Activated CD4-positive, CD25-positive, alpha-beta regulatory T cell treated with anti-CD3 and anti-CD28 coated beads, Interleukin-2, amount 50 U/mL, for 16 hours (primary cell): ENCODE measurements at regions not wholly inside any gene's neighbourhood (a gene's known extent, or its start where the extent isn't known, plus 50 kb on each side); places are given as distances from the start of the nearest gene placed in this dataset.
"Not testable (repeated sequence)": the region's sequence is repeated elsewhere in the genome, so short reads cannot be mapped to it uniquely, and the experiment has no call there.

Experiments used
- DNase-seq: peaks from one replicate; pipeline ENCODE4 v3.0.0-alpha.2; 2020; ENCODE audit warnings: low read depth, low spot score

- DNase-seq = no peak
Observed at GRCh38 chr1:65527190-65527589, 106.7 kb downstream of the LEPR start.

- no peak for DNase-seq
Observed at GRCh38 chr1:65527707-65528503, 107.4 kb downstream of the LEPR start.

- DNase-seq = no peak
Observed at GRCh38 chr1:65531972-65532570, 111.6 kb downstream of the LEPR start.

GRCh38 chr1:65535981-65536380 is 115.5 kb downstream of the LEPR start:
- DNase-seq = no peak

- no peak for DNase-seq
Observed at GRCh38 chr1:65538086-65538485, 117.6 kb downstream of the LEPR start.

GRCh38 chr1:65538664-65539063 is 118.2 kb downstream of the LEPR start:
- DNase-seq = no peak

- DNase-seq = no peak
Observed at GRCh38 chr1:65539266-65540131, 119.0 kb downstream of the LEPR start.

GRCh38 chr1:65541161-65541560 is 120.7 kb downstream of the LEPR start:
- no peak for DNase-seq

- no peak for DNase-seq
Observed at GRCh38 chr1:65541865-65542264, 121.4 kb downstream of the LEPR start.

GRCh38 chr1:65542592-65542991 is 122.1 kb downstream of the LEPR start:
- not testable (repeated sequence) for DNase-seq

GRCh38 chr1:65550306-65551010 is 130.0 kb downstream of the LEPR start:
- DNase-seq = not testable (repeated sequence)

- DNase-seq = not testable (repeated sequence)
Observed at GRCh38 chr1:65552484-65552883, 132.0 kb downstream of the LEPR start.

GRCh38 chr1:65554086-65554764 is 133.8 kb downstream of the LEPR start:
- not testable (repeated sequence) for DNase-seq

- no peak for DNase-seq
Observed at GRCh38 chr1:65554829-65555228, 134.4 kb downstream of the LEPR start.

- DNase-seq = no peak
Observed at GRCh38 chr1:65558215-65558614, 137.7 kb downstream of the LEPR start.

GRCh38 chr1:65564493-65564892 is 144.0 kb downstream of the LEPR start:
- no peak for DNase-seq

GRCh38 chr1:65568285-65568684 is 147.8 kb downstream of the LEPR start:
- DNase-seq = no peak

- no peak for DNase-seq
Observed at GRCh38 chr1:65572701-65573421, 152.4 kb downstream of the LEPR start.

- no peak for DNase-seq
Observed at GRCh38 chr1:65577278-65577677, 156.8 kb downstream of the LEPR start.

- DNase-seq = not testable (repeated sequence)
Observed at GRCh38 chr1:65577982-65578381, 157.5 kb downstream of the LEPR start.
